ENCODE measurements at regions not wholly inside any gene's neighbourhood (a gene's known extent, or its start where the extent isn't known, plus 50 kb on each side); places are given as distances from the start of the nearest gene placed in this dataset.
A peak's percentile ranks its signal among the peaks of the same experiment; 100 is the strongest.

DNA sequence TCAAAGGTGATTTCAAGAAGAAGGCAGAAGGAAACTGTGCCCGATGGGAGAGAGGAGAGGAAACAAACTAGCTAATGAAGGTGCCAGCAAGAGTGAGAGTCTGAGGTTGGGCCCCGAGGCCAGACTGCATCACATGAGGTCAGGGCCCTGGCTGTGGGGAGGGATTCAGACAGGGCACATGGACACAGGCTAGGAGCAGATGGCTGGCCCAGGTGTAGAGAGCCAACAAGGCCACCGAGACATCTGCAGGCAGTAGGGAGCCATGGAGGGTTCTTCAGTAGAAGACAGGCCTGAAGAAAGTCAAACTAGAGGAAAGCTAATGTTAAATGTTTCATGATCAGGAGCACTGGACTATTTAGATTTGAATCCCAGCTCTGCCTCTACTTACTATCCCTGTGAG lies 755.0 kb upstream of the RAB6C start:
- DNase-seq (ENCODE audit: low spot score) (no peak), FAIRE-seq (no peak), ATAC-seq (no peak)
- Histone ChIP-seq H3K36me3 (replicated peaks in 1 of 2; ENCODE audit: control insufficient read depth in 1 of 2, insufficient read depth in 2 of 2, low read length in 2 of 2) (no peaks in the 10 kb centered on the region), H3K4me1 (ENCODE audit: insufficient read depth, low read length) (no peaks in the 10 kb centered on the region), H2AFZ (ENCODE audit: low read length) (no peak overlapping the region), H3K27me3 (ENCODE audit: control insufficient read depth in 1 of 2, insufficient read depth in 2 of 2, low read length in 2 of 2) (no peaks in the 10 kb centered on the region; a peak in 1 of 5 replicates), H3K27ac (ENCODE audit: extremely low read length, insufficient read depth, low read length) (no peak overlapping the region), H3K4me2 (ENCODE audit: low read depth, low read length) (no peak overlapping the region), H3K9me3 (ENCODE audit: low read length) (no peaks in the 10 kb centered on the region), H4K20me1 (ENCODE audit: insufficient read depth, low read length) (no peaks in the 10 kb centered on the region), H3K9ac (ENCODE audit: insufficient read depth, low read depth, low read length) (no peak overlapping the region), H3K4me3 (replicated peaks in 1 of 3; ENCODE audit: insufficient read depth in 1 of 3, low read depth in 2 of 3, low read length in 3 of 3) (no peak overlapping the region), H3K79me2 (ENCODE audit: insufficient read depth, low read length) (no peaks in the 10 kb centered on the region)
- in situ Hi-C loops (cut with HindIII; ENCODE audit: extremely low pct_ligation_motif_present, low pct_unique_long_range_greater_than_20kb) (no loop called here), intact Hi-C loops (cut with micrococcal nuclease; ENCODE audit: unreplicated experiment) (no loop called here)
- no TSS peak for BruUV-seq (replicated peaks)
- POLR2A ChIA-PET = no interaction called here
- WGBS (ENCODE audit: low lambda C conversion rate) = 6% methylated on average over 2 of the region's 3 CpGs
- CTCF ChIA-PET (ENCODE audit: low intra/inter-chr PET ratio, low total read pairs) = no interaction called here
- TF ChIP-seq, protein P1, sequence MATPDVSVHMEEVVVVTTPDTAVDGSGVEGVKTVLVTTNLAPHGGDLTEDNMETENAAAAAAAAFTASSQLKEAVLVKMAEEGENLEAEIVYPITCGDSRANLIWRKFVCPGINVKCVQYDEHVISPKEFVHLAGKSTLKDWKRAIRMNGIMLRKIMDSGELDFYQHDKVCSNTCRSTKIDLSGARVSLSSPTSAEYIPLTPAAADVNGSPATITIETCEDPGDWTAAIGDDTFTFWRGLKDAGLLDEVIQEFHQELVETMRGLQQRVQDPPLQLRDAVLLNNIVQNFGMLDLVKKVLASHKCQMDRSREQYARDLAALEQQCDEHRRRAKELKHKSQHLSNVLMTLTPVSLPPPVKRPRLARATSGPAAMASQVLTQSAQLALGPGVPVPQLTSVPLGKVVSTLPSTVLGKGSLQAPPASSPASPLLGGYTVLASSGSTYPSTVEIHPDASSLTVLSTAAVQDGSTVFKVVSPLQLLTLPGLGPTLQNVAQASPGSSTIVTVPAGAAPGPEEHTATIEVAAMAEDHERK (CRISPR knock-in tag; IDR thresholded peaks at IDR 0.05; ENCODE audit: low read depth) = no peak
- TF ChIP-seq, protein P2, sequence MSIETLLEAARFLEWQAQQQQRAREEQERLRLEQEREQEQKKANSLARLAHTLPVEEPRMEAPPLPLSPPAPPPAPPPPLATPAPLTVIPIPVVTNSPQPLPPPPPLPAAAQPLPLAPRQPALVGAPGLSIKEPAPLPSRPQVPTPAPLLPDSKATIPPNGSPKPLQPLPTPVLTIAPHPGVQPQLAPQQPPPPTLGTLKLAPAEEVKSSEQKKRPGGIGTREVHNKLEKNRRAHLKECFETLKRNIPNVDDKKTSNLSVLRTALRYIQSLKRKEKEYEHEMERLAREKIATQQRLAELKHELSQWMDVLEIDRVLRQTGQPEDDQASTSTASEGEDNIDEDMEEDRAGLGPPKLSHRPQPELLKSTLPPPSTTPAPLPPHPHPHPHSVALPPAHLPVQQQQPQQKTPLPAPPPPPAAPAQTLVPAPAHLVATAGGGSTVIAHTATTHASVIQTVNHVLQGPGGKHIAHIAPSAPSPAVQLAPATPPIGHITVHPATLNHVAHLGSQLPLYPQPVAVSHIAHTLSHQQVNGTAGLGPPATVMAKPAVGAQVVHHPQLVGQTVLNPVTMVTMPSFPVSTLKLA (IDR thresholded peaks at IDR 0.05) = peak; percentile 91

DNA sequence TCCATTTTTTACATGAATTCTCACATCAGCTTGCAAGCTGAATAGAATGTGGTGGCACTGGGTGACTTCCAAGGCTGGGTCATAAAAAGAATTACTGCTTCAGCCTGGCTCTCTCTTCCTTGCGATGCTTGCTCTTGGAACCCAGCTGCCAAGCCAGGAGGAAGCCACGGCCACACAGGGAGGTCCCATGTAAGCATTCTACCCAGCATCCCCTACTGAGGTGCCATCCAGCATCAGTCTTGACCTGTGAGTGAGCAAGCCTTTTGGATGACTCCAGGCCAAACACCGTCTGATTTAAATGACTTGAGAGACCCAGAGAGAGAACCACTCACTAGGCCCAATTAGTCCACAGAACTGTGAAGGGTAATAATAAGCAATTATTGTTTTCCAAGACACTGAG lies 750.3 kb upstream of the RAB6C start:
- Histone ChIP-seq H3K27ac (ENCODE audit: extremely low read length, insufficient read depth, low read length) (no peak overlapping the region), H3K4me1 (ENCODE audit: insufficient read depth, low read length) (no peaks in the 10 kb centered on the region), H3K4me3 (replicated peaks in 1 of 3; ENCODE audit: insufficient read depth in 1 of 3, low read depth in 2 of 3, low read length in 3 of 3) (no peak overlapping the region), H3K79me2 (ENCODE audit: insufficient read depth, low read length) (no peaks in the 10 kb centered on the region), H3K36me3 (replicated peaks in 1 of 2; ENCODE audit: control insufficient read depth in 1 of 2, insufficient read depth in 2 of 2, low read length in 2 of 2) (no peaks in the 10 kb centered on the region), H3K9ac (ENCODE audit: insufficient read depth, low read depth, low read length) (no peak overlapping the region), H2AFZ (ENCODE audit: low read length) (no peak overlapping the region), H3K27me3 (ENCODE audit: control insufficient read depth in 1 of 2, insufficient read depth in 2 of 2, low read length in 2 of 2) (peaks cover 0 to 8% of the 10 kb centered on the region in 2 experiments; a peak in 3 of 5 replicates), H3K9me3 (ENCODE audit: low read length) (no peaks in the 10 kb centered on the region), H3K4me2 (ENCODE audit: low read depth, low read length) (no peak overlapping the region), H4K20me1 (ENCODE audit: insufficient read depth, low read length) (no peaks in the 10 kb centered on the region)
- intact Hi-C loops (cut with micrococcal nuclease; ENCODE audit: unreplicated experiment) = no loop called here
- in situ Hi-C loops (cut with HindIII; ENCODE audit: extremely low pct_ligation_motif_present, low pct_unique_long_range_greater_than_20kb) = no loop called here
- no peak for DNase-seq (ENCODE audit: low spot score)
- ATAC-seq = no peak
- ChIA-PET CTCF (ENCODE audit: low intra/inter-chr PET ratio, low total read pairs) (no interaction called here), POLR2A (no interaction called here)
- no peak for FAIRE-seq
- 3% methylated on average over 3 of the region's 3 CpGs for WGBS (ENCODE audit: low lambda C conversion rate)
- BruUV-seq (replicated peaks) = no TSS peak
- TF ChIP-seq HOXA7 (CRISPR knock-in tag; IDR thresholded peaks at IDR 0.05) (no peak), TOPORS (CRISPR knock-in tag; IDR thresholded peaks at IDR 0.05) (no peak), ZNF30 (CRISPR knock-in tag; IDR thresholded peaks at IDR 0.05) (no peak), JUN (CRISPR knock-in tag; IDR thresholded peaks at IDR 0.05) (no peak), SMC3 (IDR thresholded peaks at IDR 0.05; ENCODE audit: low read length) (no peak)
- TF ChIP-seq, protein P3, sequence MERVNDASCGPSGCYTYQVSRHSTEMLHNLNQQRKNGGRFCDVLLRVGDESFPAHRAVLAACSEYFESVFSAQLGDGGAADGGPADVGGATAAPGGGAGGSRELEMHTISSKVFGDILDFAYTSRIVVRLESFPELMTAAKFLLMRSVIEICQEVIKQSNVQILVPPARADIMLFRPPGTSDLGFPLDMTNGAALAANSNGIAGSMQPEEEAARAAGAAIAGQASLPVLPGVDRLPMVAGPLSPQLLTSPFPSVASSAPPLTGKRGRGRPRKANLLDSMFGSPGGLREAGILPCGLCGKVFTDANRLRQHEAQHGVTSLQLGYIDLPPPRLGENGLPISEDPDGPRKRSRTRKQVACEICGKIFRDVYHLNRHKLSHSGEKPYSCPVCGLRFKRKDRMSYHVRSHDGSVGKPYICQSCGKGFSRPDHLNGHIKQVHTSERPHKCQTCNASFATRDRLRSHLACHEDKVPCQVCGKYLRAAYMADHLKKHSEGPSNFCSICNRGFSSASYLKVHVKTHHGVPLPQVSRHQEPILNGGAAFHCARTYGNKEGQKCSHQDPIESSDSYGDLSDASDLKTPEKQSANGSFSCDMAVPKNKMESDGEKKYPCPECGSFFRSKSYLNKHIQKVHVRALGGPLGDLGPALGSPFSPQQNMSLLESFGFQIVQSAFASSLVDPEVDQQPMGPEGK (CRISPR knock-in tag; IDR thresholded peaks at IDR 0.05) = no peak
